Loucy (cell line): ENCODE measurements at regions not wholly inside any gene's neighbourhood (a gene's known extent, or its start where the extent isn't known, plus 50 kb on each side); places are given as distances from the start of the nearest gene placed in this dataset.
"Not testable (repeated sequence)": the region's sequence is repeated elsewhere in the genome, so short reads cannot be mapped to it uniquely, and the experiment has no call there.

Experiments
- H2AFZ ChIP-seq: fragments of 200-600 bp; sonication (generic); 2 replicates; pipeline ENCODE4 v1.6.0; 2016; ENCODE audit warnings: antibody characterized with exemption, mild to moderate bottlenecking, low read length, moderate library complexity
- H3F3A ChIP-seq: fragments of 200-600 bp; 2 replicates; pipeline ENCODE4 v1.6.0; 2016; ENCODE audit warnings: antibody characterized with exemption, low read depth, mild to moderate bottlenecking
- H3K27me3 ChIP-seq: fragments of 200-600 bp; sonication (generic); 2 replicates; pipeline ENCODE4 v1.6.1; 2014; ENCODE audit warnings: low read length, mild to moderate bottlenecking; ENCODE audit not compliant: insufficient read depth, poor library complexity, severe bottlenecking
- H3K36me3 ChIP-seq: fragments of 200-600 bp; sonication (generic); 2 replicates; pipeline ENCODE4 v1.6.1; 2016; ENCODE audit warnings: low read length; ENCODE audit not compliant: insufficient read depth
- H3K4me1 ChIP-seq: fragments of 200-600 bp; sonication (generic); 2 replicates; pipeline ENCODE4 v1.5.1; 2014; ENCODE audit warnings: low read length, mild to moderate bottlenecking; ENCODE audit not compliant: insufficient read depth, poor library complexity, severe bottlenecking
- H3K4me2 ChIP-seq: fragments of 200-600 bp; sonication (generic); 2 replicates; pipeline ENCODE4 v1.6.0; 2014; ENCODE audit warnings: antibody characterized with exemption, low read length, low read depth, mild to moderate bottlenecking; ENCODE audit not compliant: poor library complexity, severe bottlenecking
- H3K4me3 ChIP-seq: fragments of 200-600 bp; sonication (generic); 2 replicates; pipeline ENCODE4 v1.5.1; 2014; ENCODE audit warnings: low read length, mild to moderate bottlenecking, mixed read lengths; ENCODE audit not compliant: poor library complexity, severe bottlenecking
- H3K79me2 ChIP-seq: fragments of 200-600 bp; sonication (generic); 2 replicates; pipeline ENCODE4 v1.6.1; 2014; ENCODE audit warnings: low read length; ENCODE audit not compliant: insufficient read depth
- H3K9ac ChIP-seq: fragments of 200-600 bp; sonication (generic); 2 replicates; pipeline ENCODE4 v1.6.0; 2014; ENCODE audit warnings: mild to moderate bottlenecking, low read depth, low read length, moderate library complexity; ENCODE audit not compliant: poor library complexity, severe bottlenecking
- H3K9me2 ChIP-seq: fragments of 200-600 bp; sonication (generic); replicated peaks from 2 replicates; pipeline ENCODE4 v1.6.1; 2016; ENCODE audit warnings: low read depth, low read length, mixed read lengths
- H3K9me3 ChIP-seq: fragments of 200-600 bp; sonication (generic); 2 replicates; pipeline ENCODE4 v1.6.1; 2014; ENCODE audit warnings: mild to moderate bottlenecking, antibody characterized with exemption, low read length, low read depth; ENCODE audit not compliant: insufficient read depth
- H4K20me1 ChIP-seq: fragments of 200-600 bp; sonication (generic); 2 replicates; pipeline ENCODE4 v1.6.0; 2014; ENCODE audit warnings: antibody characterized with exemption, low read length, mild to moderate bottlenecking; ENCODE audit not compliant: insufficient read depth, poor library complexity, severe bottlenecking
- CTCF ChIP-seq: fragments of 200-600 bp; sonication (generic); conservative IDR thresholded peaks from 2 replicates; pipeline ENCODE4 v1.5.1; 2014; ENCODE audit warnings: mild to moderate bottlenecking, antibody characterized with exemption, low read length
- EZH2phosphoT487 ChIP-seq: fragments of 200-600 bp; IDR thresholded peaks from 2 replicates; pipeline ENCODE4 v1.6.1; 2018; ENCODE audit warnings: antibody characterized with exemption, mild to moderate bottlenecking, moderate library complexity, borderline replicate concordance

GRCh38 chr15:75779504-75779903 lies 63.7 kb upstream of the UBE2Q2 start:
- TF ChIP-seq CTCF, result no peak
- TF ChIP-seq EZH2phosphoT487, result no peak
- H3K4me2 ChIP-seq, result no peak overlapping the region
- no peaks in the 10 kb centered on the region for H3F3A ChIP-seq
- no peaks in the 10 kb centered on the region for H3K79me2 ChIP-seq
- H3K4me3 ChIP-seq, result no peak overlapping the region
- H2AFZ ChIP-seq, result no peak overlapping the region
- peaks cover 11% of the 10 kb centered on the region for H3K4me1 ChIP-seq
- H4K20me1 ChIP-seq, result no peaks in the 10 kb centered on the region
- H3K9ac ChIP-seq, result no peak overlapping the region
- no peaks in the 10 kb centered on the region for H3K9me3 ChIP-seq
- H3K27me3 ChIP-seq, result no peaks in the 10 kb centered on the region
- no peaks in the 10 kb centered on the region for H3K36me3 ChIP-seq
- H3K9me2 ChIP-seq, result no peaks in the 10 kb centered on the region

- not testable (repeated sequence) for H2AFZ ChIP-seq, H3K4me3 ChIP-seq, H3K9ac ChIP-seq, H3F3A ChIP-seq, H3K27me3 ChIP-seq, H3K9me3 ChIP-seq, H3K4me2 ChIP-seq, H4K20me1 ChIP-seq, H3K9me2 ChIP-seq, H3K79me2 ChIP-seq, H3K36me3 ChIP-seq
- peaks cover 11% of the 10 kb centered on the region for H3K4me1 ChIP-seq
Observed at GRCh38 chr15:75776871-75777610, 64.4 kb upstream of the CSPG4 start.

- Histone ChIP-seq H3K4me2 (no peak overlapping the region), H3K79me2 (no peaks in the 10 kb centered on the region), H3K9ac (no peak overlapping the region), H3F3A (no peaks in the 10 kb centered on the region), H4K20me1 (no peaks in the 10 kb centered on the region), H3K4me1 (peaks cover 11% of the 10 kb centered on the region), H2AFZ (no peak overlapping the region), H3K9me2 (no peaks in the 10 kb centered on the region), H3K36me3 (no peaks in the 10 kb centered on the region), H3K4me3 (no peak overlapping the region), H3K9me3 (no peaks in the 10 kb centered on the region), H3K27me3 (no peaks in the 10 kb centered on the region)
- TF ChIP-seq CTCF, result no peak
- no peak for TF ChIP-seq EZH2phosphoT487
Observed at GRCh38 chr15:75776065-75776423, 63.4 kb upstream of the CSPG4 start.

- no peak overlapping the region for H2AFZ ChIP-seq
- H3K27me3 ChIP-seq, result no peaks in the 10 kb centered on the region
- no peak overlapping the region for H3K4me3 ChIP-seq
- TF ChIP-seq EZH2phosphoT487, result no peak
- no peak for TF ChIP-seq CTCF
- H4K20me1 ChIP-seq, result no peaks in the 10 kb centered on the region
- H3K9me2 ChIP-seq, result no peaks in the 10 kb centered on the region
- peaks cover 11% of the 10 kb centered on the region for H3K4me1 ChIP-seq
- H3K36me3 ChIP-seq, result no peaks in the 10 kb centered on the region
- no peaks in the 10 kb centered on the region for H3K79me2 ChIP-seq
- no peaks in the 10 kb centered on the region for H3K9me3 ChIP-seq
- no peak overlapping the region for H3K9ac ChIP-seq
- H3F3A ChIP-seq, result no peaks in the 10 kb centered on the region
- H3K4me2 ChIP-seq, result no peak overlapping the region
Observed at GRCh38 chr15:75775296-75776064, 62.8 kb upstream of the CSPG4 start.

- H3K36me3 ChIP-seq, H3K4me2 ChIP-seq, H3K9me2 ChIP-seq, H4K20me1 ChIP-seq, H3K79me2 ChIP-seq, H3K9ac ChIP-seq, H3K4me3 ChIP-seq, H2AFZ ChIP-seq, H3K9me3 ChIP-seq, H3F3A ChIP-seq, H3K27me3 ChIP-seq: not testable (repeated sequence)
- peaks cover 11% of the 10 kb centered on the region for H3K4me1 ChIP-seq
Observed at GRCh38 chr15:75773974-75774373, 61.3 kb upstream of the CSPG4 start.
